Panc1 (cell line): ENCODE measurements at regions not wholly inside any gene's neighbourhood (a gene's known extent, or its start where the extent isn't known, plus 50 kb on each side); places are given as distances from the start of the nearest gene placed in this dataset.

Experiments used
- ATAC-seq: fragments of 200-7000 bp; cut with Tn5 transposase; 2 replicates; pipeline ENCODE4 v1.9.1; 2020; ENCODE audit warnings: mild to moderate bottlenecking, moderate library complexity
- BruUV-seq: library from RNA; stranded (reverse); fragments of 400-500 nt; replicated peaks from 2 replicates; lab custom pipeline; 2021; lab: Mats Ljungman, UMichigan
- CTCF ChIA-PET: fragments of 300-600 bp; sonication (Branson Sonifier 250); formaldehyde crosslinking; loops from one replicate; lab custom pipeline; 2022; ENCODE audit warnings: antibody characterized with exemption; lab: Charles Lee
- POLR2A ChIA-PET: fragments of 300-600 bp; sonication (Branson Sonifier 250); formaldehyde crosslinking; loops from one replicate; lab custom pipeline; 2022; ENCODE audit warnings: antibody characterized with exemption; lab: Charles Lee
- DNase-seq: peaks from one replicate; pipeline ENCODE4 v3.0.0-alpha.2; 2010; ENCODE audit warnings: low read depth, low spot score
- H3K27ac ChIP-seq: 2 replicates; pipeline ENCODE4 v1.5.1; 2011; ENCODE audit warnings: mild to moderate bottlenecking, low read length, inconsistent platforms
- H3K27me3 ChIP-seq: fragments of 200-500 bp; sonication (Bioruptor generic); 2 replicates; pipeline ENCODE4 v1.6.0; 2014; ENCODE audit warnings: low read length, inconsistent platforms; ENCODE audit not compliant: control insufficient read depth, insufficient read depth
- H3K36me3 ChIP-seq: fragments of 200-500 bp; sonication (Bioruptor generic); 2 replicates; pipeline ENCODE4 v1.5.1; 2014; ENCODE audit warnings: inconsistent platforms, mild to moderate bottlenecking, low read length, moderate library complexity; ENCODE audit not compliant: control insufficient read depth, insufficient read depth
- H3K4me1 ChIP-seq: 2 replicates; pipeline ENCODE4 v1.5.1; 2011; ENCODE audit warnings: inconsistent platforms, mild to moderate bottlenecking, low read length, moderate library complexity; ENCODE audit not compliant: control insufficient read depth, insufficient read depth
- H3K4me3 ChIP-seq, 2 experiments: 2 replicates each; pipeline ENCODE4 v1.5.1; 2011 to 2012; ENCODE audit warnings: low read depth in 2 of 2, low read length in 2 of 2, mild to moderate bottlenecking in 2 of 2, inconsistent platforms in 1 of 2, moderate library complexity in 1 of 2
- H3K9me3 ChIP-seq: fragments of 200-500 bp; sonication (Bioruptor generic); 2 replicates; pipeline ENCODE4 v1.5.1; 2014; ENCODE audit warnings: low read depth, mild to moderate bottlenecking, inconsistent platforms, low read length, moderate library complexity; ENCODE audit not compliant: control insufficient read depth, insufficient read depth
- CTCF ChIP-seq: fragments of 450-650 bp; IDR thresholded peaks from 2 replicates; pipeline ENCODE4 v1.5.1; 2017; ENCODE audit warnings: mild to moderate bottlenecking
- POLR2AphosphoS5 ChIP-seq: IDR thresholded peaks from 2 replicates; pipeline ENCODE4 v1.6.1; 2012; ENCODE audit warnings: mild to moderate bottlenecking, low read depth, low read length, moderate library complexity
- SIN3A ChIP-seq: IDR thresholded peaks from 2 replicates; pipeline ENCODE4 v1.6.1; 2012; ENCODE audit warnings: low read depth, mild to moderate bottlenecking, low read length, moderate library complexity, borderline replicate concordance; ENCODE audit not compliant: insufficient read depth
- TCF7L2 ChIP-seq: IDR thresholded peaks from 2 replicates; pipeline ENCODE4 v1.6.1; 2011; ENCODE audit warnings: mild to moderate bottlenecking, low read depth, low read length, inconsistent platforms
- in situ Hi-C: cut with HindIII; loops from 2 replicates; pipeline ENCODE4 v1.10.0; 2016; ENCODE audit warnings: low sequenced_read_pairs, low pct_unique_long_range_greater_than_20kb
- intact Hi-C: fragments of 100-400 bp; cut with micrococcal nuclease; formaldehyde crosslinking; loops from one replicate; pipeline ENCODE4 v1.10.0; 2022; ENCODE audit not compliant: unreplicated experiment
- TF ChIP-seq, protein P1 (sequence below), 2 experiments: IDR thresholded peaks; 2 replicates each; pipeline ENCODE4 v1.6.1; 2011 to 2012; ENCODE audit warnings: low read depth in 2 of 2, control low read depth in 1 of 2, low read length in 1 of 2, mild to moderate bottlenecking in 1 of 2, moderate library complexity in 1 of 2; ENCODE audit not compliant: insufficient read depth in 1 of 2

- POLR2A ChIA-PET: no interaction called here
Measured at GRCh38 chr11:70487756-70488155, 89.4 kb downstream of the CTTN start.

GRCh38 chr11:70488171-70488703 lies 89.9 kb downstream of the CTTN start:
- no peak; the same call in 1 of the 2 replicates for ATAC-seq

More at GRCh38 chr11:70487756-70488155, 89.4 kb downstream of the CTTN start:
- H3K36me3 ChIP-seq: no peaks in the 10 kb centered on the region
- H3K27me3 ChIP-seq: no peaks in the 10 kb centered on the region
- BruUV-seq: no TSS peak
- in situ Hi-C loops (no loop called here), intact Hi-C loops (no loop called here)
- DNase-seq (no peak), ATAC-seq (no peak)
- H3K4me1 ChIP-seq: peaks cover 11% of the 10 kb centered on the region
- H3K27ac ChIP-seq: no peak overlapping the region
- TF ChIP-seq CTCF: no peak
- TF ChIP-seq TCF7L2: no peak
- no peak overlapping the region for H3K4me3 ChIP-seq
- CTCF ChIA-PET: interaction anchor here (0.6 kb wide), 1 partner anchor 219 kb away, joined by 4 read pairs; no protein-coding TSS in a partner anchor
- no peaks in the 10 kb centered on the region for H3K9me3 ChIP-seq

More at GRCh38 chr11:70488171-70488703, 89.9 kb downstream of the CTTN start:
- BruUV-seq: no TSS peak
- no peaks in the 10 kb centered on the region for H3K36me3 ChIP-seq
- ChIA-PET CTCF (interaction anchor here (0.6 kb wide), 1 partner anchor 219 kb away, joined by 4 read pairs; no protein-coding TSS in a partner anchor), POLR2A (no interaction called here)
- in situ Hi-C loops: no loop called here
- no peak for DNase-seq
- H3K4me1 ChIP-seq: peaks cover 7% of the 10 kb centered on the region; the same call in 1 of the 2 replicates
- intact Hi-C loops: no loop called here
- no peak overlapping the region for H3K27ac ChIP-seq
- TF ChIP-seq CTCF: no peak
- no peak for TF ChIP-seq SIN3A
- TF ChIP-seq, protein P1, sequence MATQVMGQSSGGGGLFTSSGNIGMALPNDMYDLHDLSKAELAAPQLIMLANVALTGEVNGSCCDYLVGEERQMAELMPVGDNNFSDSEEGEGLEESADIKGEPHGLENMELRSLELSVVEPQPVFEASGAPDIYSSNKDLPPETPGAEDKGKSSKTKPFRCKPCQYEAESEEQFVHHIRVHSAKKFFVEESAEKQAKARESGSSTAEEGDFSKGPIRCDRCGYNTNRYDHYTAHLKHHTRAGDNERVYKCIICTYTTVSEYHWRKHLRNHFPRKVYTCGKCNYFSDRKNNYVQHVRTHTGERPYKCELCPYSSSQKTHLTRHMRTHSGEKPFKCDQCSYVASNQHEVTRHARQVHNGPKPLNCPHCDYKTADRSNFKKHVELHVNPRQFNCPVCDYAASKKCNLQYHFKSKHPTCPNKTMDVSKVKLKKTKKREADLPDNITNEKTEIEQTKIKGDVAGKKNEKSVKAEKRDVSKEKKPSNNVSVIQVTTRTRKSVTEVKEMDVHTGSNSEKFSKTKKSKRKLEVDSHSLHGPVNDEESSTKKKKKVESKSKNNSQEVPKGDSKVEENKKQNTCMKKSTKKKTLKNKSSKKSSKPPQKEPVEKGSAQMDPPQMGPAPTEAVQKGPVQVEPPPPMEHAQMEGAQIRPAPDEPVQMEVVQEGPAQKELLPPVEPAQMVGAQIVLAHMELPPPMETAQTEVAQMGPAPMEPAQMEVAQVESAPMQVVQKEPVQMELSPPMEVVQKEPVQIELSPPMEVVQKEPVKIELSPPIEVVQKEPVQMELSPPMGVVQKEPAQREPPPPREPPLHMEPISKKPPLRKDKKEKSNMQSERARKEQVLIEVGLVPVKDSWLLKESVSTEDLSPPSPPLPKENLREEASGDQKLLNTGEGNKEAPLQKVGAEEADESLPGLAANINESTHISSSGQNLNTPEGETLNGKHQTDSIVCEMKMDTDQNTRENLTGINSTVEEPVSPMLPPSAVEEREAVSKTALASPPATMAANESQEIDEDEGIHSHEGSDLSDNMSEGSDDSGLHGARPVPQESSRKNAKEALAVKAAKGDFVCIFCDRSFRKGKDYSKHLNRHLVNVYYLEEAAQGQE (IDR thresholded peaks at IDR 0.05; ENCODE audit: insufficient read depth in 1 of 2, low read depth in 2 of 2, low read length in 1 of 2): no peak
- no peak for TF ChIP-seq POLR2AphosphoS5
- TF ChIP-seq TCF7L2: no peak
- no peaks in the 10 kb centered on the region for H3K27me3 ChIP-seq
- H3K9me3 ChIP-seq: no peaks in the 10 kb centered on the region
- H3K4me3 ChIP-seq: no peak overlapping the region
